ENCODE measurements at regions not wholly inside any gene's neighbourhood (a gene's known extent, or its start where the extent isn't known, plus 50 kb on each side); places are given as distances from the start of the nearest gene placed in this dataset.

DNA sequence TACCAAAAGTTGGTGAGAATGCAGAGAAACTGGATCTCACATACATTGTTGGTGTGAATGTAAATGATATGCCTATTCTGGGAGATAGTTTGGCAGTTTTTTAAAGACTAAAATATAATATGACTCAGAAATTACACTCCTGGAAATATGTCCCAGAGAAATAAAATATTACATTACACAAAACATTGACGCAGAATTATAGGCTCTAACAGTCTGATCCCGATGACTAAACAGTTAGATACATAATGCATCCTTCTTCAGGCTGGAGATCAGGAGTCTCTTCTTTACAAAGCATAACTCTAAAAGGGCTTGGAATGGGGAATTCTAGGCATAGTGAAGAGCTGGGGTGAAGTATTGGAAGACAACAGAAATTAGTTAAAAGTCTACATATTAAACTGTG is 586.2 kb upstream of the NECTIN3 start:
- TF ChIP-seq, protein P1, sequence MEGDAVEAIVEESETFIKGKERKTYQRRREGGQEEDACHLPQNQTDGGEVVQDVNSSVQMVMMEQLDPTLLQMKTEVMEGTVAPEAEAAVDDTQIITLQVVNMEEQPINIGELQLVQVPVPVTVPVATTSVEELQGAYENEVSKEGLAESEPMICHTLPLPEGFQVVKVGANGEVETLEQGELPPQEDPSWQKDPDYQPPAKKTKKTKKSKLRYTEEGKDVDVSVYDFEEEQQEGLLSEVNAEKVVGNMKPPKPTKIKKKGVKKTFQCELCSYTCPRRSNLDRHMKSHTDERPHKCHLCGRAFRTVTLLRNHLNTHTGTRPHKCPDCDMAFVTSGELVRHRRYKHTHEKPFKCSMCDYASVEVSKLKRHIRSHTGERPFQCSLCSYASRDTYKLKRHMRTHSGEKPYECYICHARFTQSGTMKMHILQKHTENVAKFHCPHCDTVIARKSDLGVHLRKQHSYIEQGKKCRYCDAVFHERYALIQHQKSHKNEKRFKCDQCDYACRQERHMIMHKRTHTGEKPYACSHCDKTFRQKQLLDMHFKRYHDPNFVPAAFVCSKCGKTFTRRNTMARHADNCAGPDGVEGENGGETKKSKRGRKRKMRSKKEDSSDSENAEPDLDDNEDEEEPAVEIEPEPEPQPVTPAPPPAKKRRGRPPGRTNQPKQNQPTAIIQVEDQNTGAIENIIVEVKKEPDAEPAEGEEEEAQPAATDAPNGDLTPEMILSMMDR (IDR thresholded peaks at IDR 0.05): no peak
- no peak for TF ChIP-seq POLR2A (IDR thresholded peaks at IDR 0.05)
- no peaks in the 10 kb centered on the region for H3K36me3 ChIP-seq

DNA sequence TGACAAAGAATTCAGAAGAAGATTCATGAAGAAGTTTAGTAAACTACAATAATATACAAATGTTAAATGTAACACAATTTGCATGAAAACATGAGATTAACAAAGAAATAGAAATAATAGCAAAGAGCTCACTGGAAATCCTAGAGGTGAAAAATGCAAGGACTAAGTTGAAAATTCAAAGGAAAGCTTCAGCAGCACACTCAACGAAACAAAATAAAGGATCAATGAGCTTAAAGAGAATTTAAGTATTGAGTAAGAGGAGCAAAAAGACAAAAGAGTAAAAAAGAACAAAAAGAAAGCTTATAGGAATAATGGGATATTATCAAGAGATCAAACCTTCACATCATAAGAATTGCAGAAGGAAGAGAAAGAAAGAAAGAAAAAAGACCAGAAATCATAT is 583.8 kb upstream of the NECTIN3 start:
- TF ChIP-seq, protein P1 (IDR thresholded peaks at IDR 0.05): no peak
- TF ChIP-seq POLR2A (IDR thresholded peaks at IDR 0.05): no peak
- Histone ChIP-seq H3K4me3 (no peak overlapping the region), H3K27ac (no peak overlapping the region), H3K9me3 (no peaks in the 10 kb centered on the region), H3K27me3 (no peaks in the 10 kb centered on the region), H3K36me3 (no peaks in the 10 kb centered on the region), H3K4me1 (no peaks in the 10 kb centered on the region)
- no peak for DNase-seq

More for the DNA sequence above, 586.2 kb upstream of the NECTIN3 start:
- no peak for DNase-seq
- Histone ChIP-seq H3K27me3 (no peaks in the 10 kb centered on the region), H3K27ac (no peak overlapping the region), H3K9me3 (no peaks in the 10 kb centered on the region), H3K4me3 (no peak overlapping the region), H3K4me1 (no peaks in the 10 kb centered on the region)

DNA sequence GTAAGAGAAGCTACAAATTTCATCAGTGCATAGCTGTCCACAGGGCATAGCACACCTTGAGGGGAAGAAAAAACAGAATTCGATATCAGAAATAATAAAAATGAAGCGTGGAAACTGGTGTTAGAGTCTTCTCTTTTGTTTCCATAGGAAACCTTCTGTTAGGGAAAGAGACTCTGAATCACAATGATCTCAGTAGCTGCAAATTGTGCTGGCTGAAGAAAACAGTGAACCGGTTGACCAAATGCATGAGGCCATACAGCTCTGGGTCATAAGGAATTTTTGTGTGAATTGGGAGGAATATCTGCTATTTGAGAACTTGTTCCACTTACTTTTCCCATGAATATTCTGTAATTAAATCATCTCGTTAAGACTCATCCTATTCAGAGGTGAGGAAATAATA is 580.2 kb upstream of the NECTIN3 start:
- no peak for DNase-seq
- no peaks in the 10 kb centered on the region for H3K36me3 ChIP-seq
- no peaks in the 10 kb centered on the region for H3K4me1 ChIP-seq
- no peaks in the 10 kb centered on the region for H3K27me3 ChIP-seq
- no peak overlapping the region for H3K27ac ChIP-seq
- no peak for TF ChIP-seq POLR2A (IDR thresholded peaks at IDR 0.05)
- TF ChIP-seq, protein P1 (IDR thresholded peaks at IDR 0.05): no peak
- no peak overlapping the region for H3K4me3 ChIP-seq
- no peaks in the 10 kb centered on the region for H3K9me3 ChIP-seq

DNA sequence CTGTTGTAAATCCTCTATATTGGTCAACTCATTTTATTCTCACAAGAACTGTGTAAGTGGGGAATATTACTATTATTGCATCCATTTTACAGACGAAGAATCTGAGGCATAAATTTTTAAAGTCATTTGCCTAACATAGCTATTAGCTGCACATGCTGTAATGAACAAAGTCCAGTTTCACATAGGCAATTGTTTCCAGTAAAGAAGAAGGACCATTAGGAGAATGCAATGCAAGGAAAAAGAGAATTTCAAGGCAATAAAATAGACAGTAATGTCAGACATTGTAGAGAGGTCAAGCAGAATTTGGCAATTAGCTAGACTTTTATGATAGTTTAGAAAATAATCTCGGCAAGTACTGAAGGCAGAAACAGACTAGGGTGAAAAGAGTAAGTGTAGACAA is 578.7 kb upstream of the NECTIN3 start:
- H3K9me3 ChIP-seq: no peaks in the 10 kb centered on the region
- H3K4me3 ChIP-seq: no peak overlapping the region
- no peak for TF ChIP-seq POLR2A (IDR thresholded peaks at IDR 0.05)
- TF ChIP-seq, protein P1 (IDR thresholded peaks at IDR 0.05): no peak
- H3K27me3 ChIP-seq: no peaks in the 10 kb centered on the region
- no peak for DNase-seq
- no peaks in the 10 kb centered on the region for H3K4me1 ChIP-seq
- no peaks in the 10 kb centered on the region for H3K36me3 ChIP-seq
- no peak overlapping the region for H3K27ac ChIP-seq

DNA sequence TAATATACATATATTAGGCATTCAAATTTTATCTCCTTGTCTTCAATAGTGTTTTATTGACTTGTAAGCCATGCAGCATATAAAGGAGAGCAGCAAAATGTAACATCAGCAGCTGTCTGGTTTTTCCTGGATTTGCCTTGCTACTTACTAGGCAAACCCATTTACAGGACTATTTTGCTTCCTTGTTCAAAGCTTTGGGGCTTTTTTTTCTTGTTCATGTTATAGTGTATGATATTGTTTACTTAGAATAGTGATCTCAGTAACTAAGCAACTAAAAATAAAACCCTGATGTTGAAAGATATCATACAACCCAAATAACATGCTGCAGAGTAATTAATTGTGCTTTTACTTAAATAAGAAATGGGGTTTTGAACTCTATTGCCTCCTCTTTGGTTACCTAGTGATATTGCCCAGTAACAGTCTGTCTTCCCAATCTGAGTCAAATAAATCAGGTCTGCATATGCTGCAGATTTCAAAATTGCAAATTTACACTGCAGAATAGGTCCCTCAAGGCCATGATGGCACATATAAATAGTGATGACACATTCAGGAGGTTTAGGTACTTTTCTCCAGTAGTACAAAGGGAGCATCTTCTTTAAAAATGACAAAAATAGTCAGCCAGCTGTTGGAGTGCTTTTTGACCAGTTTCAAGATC is 578.1 kb upstream of the NECTIN3 start:
- Histone ChIP-seq H3K27ac (no peak overlapping the region), H3K27me3 (no peaks in the 10 kb centered on the region)
- no peak for DNase-seq

More for the DNA sequence above, 578.1 kb upstream of the NECTIN3 start:
- no peaks in the 10 kb centered on the region for H3K4me1 ChIP-seq
- H3K36me3 ChIP-seq: no peaks in the 10 kb centered on the region
- no peak for TF ChIP-seq POLR2A (IDR thresholded peaks at IDR 0.05)
- TF ChIP-seq, protein P1 (IDR thresholded peaks at IDR 0.05): no peak
- H3K4me3 ChIP-seq: no peak overlapping the region
- no peaks in the 10 kb centered on the region for H3K9me3 ChIP-seq

Measured in Peyer's patch (tissue), 4 donors.